Mesenchymal stem cell (in vitro differentiated cells and primary cell): ENCODE measurements at regions not wholly inside any gene's neighbourhood (a gene's known extent, or its start where the extent isn't known, plus 50 kb on each side); places are given as distances from the start of the nearest gene placed in this dataset.

Source experiments
- DNase-seq: peaks from one replicate; pipeline ENCODE4 v3.0.0-alpha.2; 2013
- H2AFZ ChIP-seq: one replicate; pipeline ENCODE4 v1.6.1; 2013; ENCODE audit warnings: low read depth, mild to moderate bottlenecking, control low read depth, inconsistent platforms, low read length, moderate library complexity
- H2AK5ac ChIP-seq: 2 replicates; pipeline ENCODE4 v1.6.1; 2013; ENCODE audit warnings: low read length, moderate library complexity, mild to moderate bottlenecking, inconsistent platforms; ENCODE audit not compliant: severe bottlenecking
- H2BK120ac ChIP-seq: one replicate; pipeline ENCODE4 v1.6.1; 2013; ENCODE audit warnings: low read depth, mild to moderate bottlenecking, inconsistent platforms, low read length, moderate library complexity
- H2BK12ac ChIP-seq, 2 experiments: one replicate each; pipeline ENCODE4 v1.6.1; 2013; ENCODE audit warnings: inconsistent platforms in 2 of 2, low read length in 2 of 2, mild to moderate bottlenecking in 2 of 2, moderate library complexity in 2 of 2, control low read depth in 1 of 2
- H2BK15ac ChIP-seq: one replicate; pipeline ENCODE4 v1.6.1; 2013; ENCODE audit warnings: mild to moderate bottlenecking, low read depth, inconsistent platforms; ENCODE audit not compliant: poor library complexity, severe bottlenecking
- H2BK5ac ChIP-seq: 2 replicates; pipeline ENCODE4 v1.6.1; 2013; ENCODE audit warnings: low read depth, mild to moderate bottlenecking, low read length, control low read depth, inconsistent platforms; ENCODE audit not compliant: poor library complexity, severe bottlenecking
- H3K14ac ChIP-seq, 2 experiments: one replicate each; pipeline ENCODE4 v1.6.1; 2013; ENCODE audit warnings: inconsistent platforms in 2 of 2, low read length in 2 of 2, control low read depth in 1 of 2, mild to moderate bottlenecking in 1 of 2, moderate library complexity in 1 of 2
- H3K18ac ChIP-seq, 2 experiments: one replicate each; pipeline ENCODE4 v1.6.1; 2013; ENCODE audit warnings: inconsistent platforms in 2 of 2, low read length in 2 of 2, control low read depth in 1 of 2, low read depth in 1 of 2, mild to moderate bottlenecking in 1 of 2
- H3K23ac ChIP-seq, 2 experiments: one replicate each; pipeline ENCODE4 v1.6.1; 2013; ENCODE audit warnings: inconsistent platforms in 2 of 2, low read length in 2 of 2, mild to moderate bottlenecking in 2 of 2, moderate library complexity in 2 of 2, control low read depth in 1 of 2
- H3K27ac ChIP-seq: 2 replicates; pipeline ENCODE4 v1.5.1; 2013; ENCODE audit warnings: mild to moderate bottlenecking, moderate library complexity, low read length, control low read depth, inconsistent platforms; ENCODE audit not compliant: poor library complexity, severe bottlenecking
- H3K27me3 ChIP-seq, 2 experiments: 2 replicates each; pipeline versions ENCODE4 v1.6.1 to v1.7.0; 2013; ENCODE audit warnings: low read length in 2 of 2, mild to moderate bottlenecking in 2 of 2, moderate library complexity in 2 of 2, control low read depth in 1 of 2, inconsistent platforms in 1 of 2; ENCODE audit not compliant: control insufficient read depth in 1 of 2, insufficient read depth in 1 of 2
- H3K36me3 ChIP-seq, 2 experiments: 2 replicates each; pipeline versions ENCODE4 v1.6.1 to v1.7.0; 2013; ENCODE audit warnings: low read length in 2 of 2, control low read depth in 1 of 2, inconsistent platforms in 1 of 2, low read depth in 1 of 2, mild to moderate bottlenecking in 1 of 2; ENCODE audit not compliant: insufficient read depth in 2 of 2, control insufficient read depth in 1 of 2
- H3K4ac ChIP-seq, 2 experiments: one replicate each; pipeline ENCODE4 v1.6.1; 2013; ENCODE audit warnings: inconsistent platforms in 2 of 2, low read length in 2 of 2, mild to moderate bottlenecking in 2 of 2, moderate library complexity in 2 of 2, control low read depth in 1 of 2, low read depth in 1 of 2
- H3K4me1 ChIP-seq: 2 replicates; pipeline ENCODE4 v1.6.1; 2013; ENCODE audit warnings: low read depth, low read length, control low read depth; ENCODE audit not compliant: control insufficient read depth, insufficient read depth
- H3K4me2 ChIP-seq: 2 replicates; pipeline ENCODE4 v1.6.1; 2013; ENCODE audit warnings: low read length, mild to moderate bottlenecking, inconsistent platforms; ENCODE audit not compliant: poor library complexity, severe bottlenecking
- H3K4me3 ChIP-seq, 2 experiments: 2 replicates each; pipeline versions ENCODE4 v1.5.1 to v1.7.0; 2013; ENCODE audit warnings: low read length in 2 of 2, mild to moderate bottlenecking in 2 of 2, control low read depth in 1 of 2, low read depth in 1 of 2; ENCODE audit not compliant: insufficient read depth in 1 of 2
- H3K79me1 ChIP-seq: replicated peaks from 2 replicates; pipeline ENCODE4 v1.6.1; 2013; ENCODE audit warnings: mild to moderate bottlenecking, control low read depth, low read length, inconsistent platforms; ENCODE audit not compliant: poor library complexity, severe bottlenecking
- H3K9ac ChIP-seq: 2 replicates; pipeline ENCODE4 v1.7.0; 2013; ENCODE audit warnings: mild to moderate bottlenecking, low read length, moderate library complexity
- H3K9me3 ChIP-seq: 2 replicates; pipeline ENCODE4 v1.7.0; 2013; ENCODE audit warnings: mild to moderate bottlenecking, low read length; ENCODE audit not compliant: control insufficient read depth
- H4K8ac ChIP-seq: one replicate; pipeline ENCODE4 v1.6.1; 2013; ENCODE audit warnings: inconsistent platforms, mild to moderate bottlenecking, low read length, moderate library complexity
- H4K91ac ChIP-seq: one replicate; pipeline ENCODE4 v1.6.1; 2013; ENCODE audit warnings: mild to moderate bottlenecking, low read length, inconsistent platforms
- WGBS: methylation state at CpG from one replicate; pipeline ENCODE4 v1.1.7; 2013; ENCODE audit warnings: mixed read lengths; 5-methylcytosine and 5-hydroxymethylcytosine counted together

DNA sequence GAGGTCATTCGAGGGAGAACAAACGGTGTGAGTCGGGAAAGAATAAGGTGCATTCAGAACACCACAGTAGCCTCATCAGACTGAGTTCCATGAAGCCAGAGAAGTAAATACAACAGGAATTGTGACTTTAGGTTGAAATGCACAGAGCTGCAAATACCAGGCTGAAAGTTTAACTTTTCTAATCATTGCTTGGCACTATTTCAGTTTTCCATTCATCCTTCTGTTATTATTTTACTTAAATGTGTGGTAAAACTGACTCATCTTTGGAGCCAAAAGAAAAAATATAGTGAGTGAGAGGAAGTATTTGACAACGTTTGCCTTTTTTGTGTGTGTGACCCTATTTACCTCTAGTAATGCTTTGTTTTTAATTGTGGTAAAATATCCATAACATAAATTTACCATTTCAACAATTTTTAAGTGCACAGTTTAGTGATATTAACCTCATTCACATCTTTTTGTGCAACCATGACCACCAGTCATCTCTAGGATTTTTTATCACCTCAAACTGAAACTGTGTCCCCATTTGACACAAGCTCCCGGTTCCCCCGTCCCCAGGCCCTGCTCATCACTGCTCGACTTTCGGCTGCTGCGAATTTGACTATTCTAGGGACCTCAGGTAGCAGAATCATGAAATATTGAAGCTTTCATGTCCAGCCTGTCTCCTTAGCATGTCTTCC is 166.8 kb downstream of the HSD17B3 start:
- no peak overlapping the region for H2BK5ac ChIP-seq
- no peak overlapping the region for H4K8ac ChIP-seq
- H3K9me3 ChIP-seq, result no peaks in the 10 kb centered on the region
- H3K18ac ChIP-seq, result no peak overlapping the region
- WGBS, result 88% methylated on average over 6 of the region's 9 CpGs
- no peak overlapping the region for H2AFZ ChIP-seq
- no peak overlapping the region for H3K4me2 ChIP-seq
- DNase-seq, result no peak
- H2BK12ac ChIP-seq, result peak overlapping the region in 1 of 2 experiments; percentile 21
- H3K4ac ChIP-seq, result no peak overlapping the region
- no peak overlapping the region for H3K4me3 ChIP-seq
- no peak overlapping the region for H2BK15ac ChIP-seq
- no peak overlapping the region for H3K9ac ChIP-seq
- H3K27me3 ChIP-seq, result peaks cover 0 to 3% of the 10 kb centered on the region in 2 experiments
- no peak overlapping the region for H3K14ac ChIP-seq
- H3K36me3 ChIP-seq, result no peaks in the 10 kb centered on the region
- no peak overlapping the region for H3K23ac ChIP-seq
- H3K79me1 ChIP-seq, result no peaks in the 10 kb centered on the region
- H2AK5ac ChIP-seq, result no peak overlapping the region
- H3K4me1 ChIP-seq, result peaks cover 8% of the 10 kb centered on the region
- no peak overlapping the region for H2BK120ac ChIP-seq
- no peak overlapping the region for H3K27ac ChIP-seq
- H4K91ac ChIP-seq, result no peak overlapping the region

DNA sequence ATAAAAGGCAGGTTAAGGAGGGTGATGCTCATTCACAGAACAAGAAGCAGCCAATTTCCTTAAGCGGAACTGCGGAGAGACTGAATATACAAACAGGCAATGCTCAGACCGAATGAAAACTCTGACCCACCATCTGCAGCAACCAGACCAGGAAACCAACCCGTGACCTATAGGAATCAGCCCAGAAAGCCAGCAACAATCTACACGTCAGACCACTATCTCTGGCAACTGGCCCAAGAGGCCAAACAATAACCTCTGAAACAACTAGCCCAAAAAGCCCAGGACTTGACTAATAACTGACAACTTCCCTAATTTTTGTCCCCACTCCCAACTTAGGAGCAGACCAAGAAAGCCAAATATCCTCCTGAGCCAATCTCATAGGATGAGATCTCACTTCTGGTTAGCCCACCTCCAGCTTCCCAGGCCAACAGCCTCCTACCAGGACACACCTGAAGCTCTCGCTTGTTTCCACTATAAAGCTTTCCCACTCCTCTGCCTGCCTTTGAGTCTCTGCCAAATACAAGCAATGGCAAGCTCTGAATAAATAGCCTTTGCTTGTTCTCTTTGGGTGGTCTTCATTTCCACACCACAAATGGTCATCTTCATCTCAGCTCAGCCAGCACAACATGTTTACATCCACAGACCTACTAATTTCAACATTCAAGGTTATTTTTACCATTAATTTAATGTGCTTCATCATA is 168.5 kb downstream of the HSD17B3 start:
- Histone ChIP-seq H3K14ac (no peak overlapping the region), H3K18ac (no peak overlapping the region), H3K4me1 (peaks cover 3% of the 10 kb centered on the region), H2BK5ac (no peak overlapping the region), H3K4me3 (no peak overlapping the region), H3K23ac (no peak overlapping the region), H3K9ac (no peak overlapping the region), H4K91ac (no peak overlapping the region), H3K4me2 (no peak overlapping the region), H3K36me3 (no peaks in the 10 kb centered on the region), H2BK15ac (no peak overlapping the region), H3K9me3 (no peaks in the 10 kb centered on the region), H2BK12ac (no peak overlapping the region), H4K8ac (no peak overlapping the region), H3K27ac (no peak overlapping the region), H2AK5ac (no peak overlapping the region), H2AFZ (no peak overlapping the region), H2BK120ac (no peak overlapping the region), H3K79me1 (no peaks in the 10 kb centered on the region), H3K4ac (no peak overlapping the region), H3K27me3 (peaks cover 0 to 8% of the 10 kb centered on the region in 2 experiments)
- 90% methylated on average over 6 of the region's 6 CpGs for WGBS
- DNase-seq, result no peak

DNA sequence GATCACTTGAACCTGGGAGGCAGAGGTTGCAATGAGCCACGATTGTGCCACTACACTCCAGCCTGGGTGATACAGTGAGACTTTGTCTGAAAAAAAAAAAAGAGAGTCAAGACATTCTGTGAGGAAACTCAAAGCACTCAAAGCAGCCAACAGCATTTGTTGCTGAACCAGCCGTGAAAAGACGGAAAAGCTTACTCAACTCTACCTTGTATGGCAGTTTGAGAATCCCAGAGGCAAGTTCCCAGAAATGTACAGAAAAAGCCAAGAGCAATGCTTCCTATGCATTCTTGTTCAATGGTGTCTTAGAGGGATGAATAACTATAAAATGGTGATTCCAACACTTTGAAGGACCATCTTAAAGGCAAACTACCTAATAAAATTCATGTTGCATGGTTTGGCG is 170.2 kb downstream of the HSD17B3 start:
- DNase-seq, result no peak
- no peak overlapping the region for H3K4me2 ChIP-seq
- no peak overlapping the region for H3K23ac ChIP-seq
- no peak overlapping the region for H3K4ac ChIP-seq
- WGBS, result 96% methylated on average over 4 of the region's 4 CpGs
- H3K36me3 ChIP-seq, result no peaks in the 10 kb centered on the region
- H3K14ac ChIP-seq, result no peak overlapping the region
- no peaks in the 10 kb centered on the region for H3K79me1 ChIP-seq
- H4K8ac ChIP-seq, result no peak overlapping the region
- no peak overlapping the region for H2BK12ac ChIP-seq
- no peaks in the 10 kb centered on the region for H3K4me1 ChIP-seq
- H3K4me3 ChIP-seq, result no peak overlapping the region
- no peak overlapping the region for H3K18ac ChIP-seq
- H2AK5ac ChIP-seq, result no peak overlapping the region
- no peaks in the 10 kb centered on the region for H3K9me3 ChIP-seq
- no peak overlapping the region for H3K27ac ChIP-seq
- no peak overlapping the region for H3K9ac ChIP-seq
- no peak overlapping the region for H2AFZ ChIP-seq
- H3K27me3 ChIP-seq, result peaks cover 0 to 8% of the 10 kb centered on the region in 2 experiments
- H2BK15ac ChIP-seq, result no peak overlapping the region
- no peak overlapping the region for H2BK120ac ChIP-seq
- H2BK5ac ChIP-seq, result no peak overlapping the region
- no peak overlapping the region for H4K91ac ChIP-seq

DNA sequence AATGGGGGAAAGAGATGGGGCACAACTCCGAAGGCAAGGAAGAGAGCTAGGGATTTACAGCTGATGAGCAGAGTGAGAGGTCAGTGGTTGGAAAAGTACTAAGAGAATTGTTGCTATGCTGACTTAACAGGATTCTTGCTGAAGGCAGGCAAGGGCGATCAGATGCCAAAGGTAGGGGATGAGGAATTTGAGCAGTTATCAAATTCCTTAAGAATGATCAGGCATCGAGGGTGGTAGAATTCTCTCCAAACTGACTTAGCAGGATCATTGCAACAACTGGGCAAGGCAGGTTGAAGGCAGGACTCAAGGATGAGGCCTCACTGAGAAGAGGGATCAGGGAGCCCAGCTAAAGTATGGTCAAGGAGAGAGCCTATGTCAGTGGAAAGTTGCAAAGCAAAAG is 171.0 kb downstream of the HSD17B3 start:
- H3K27ac ChIP-seq, result no peak overlapping the region
- no peaks in the 10 kb centered on the region for H3K79me1 ChIP-seq
- WGBS, result 96% methylated on average over 3 of the region's 3 CpGs
- no peak overlapping the region for H3K4me3 ChIP-seq
- no peak overlapping the region for H3K23ac ChIP-seq
- no peak overlapping the region for H2BK5ac ChIP-seq
- H2BK120ac ChIP-seq, result no peak overlapping the region
- H3K18ac ChIP-seq, result no peak overlapping the region
- H3K9ac ChIP-seq, result no peak overlapping the region
- H2AK5ac ChIP-seq, result no peak overlapping the region
- H3K9me3 ChIP-seq, result no peaks in the 10 kb centered on the region
- no peak for DNase-seq
- no peak overlapping the region for H4K8ac ChIP-seq
- no peak overlapping the region for H2BK12ac ChIP-seq
- peaks cover 3% of the 10 kb centered on the region for H3K4me1 ChIP-seq
- no peak overlapping the region for H2AFZ ChIP-seq
- no peak overlapping the region for H3K14ac ChIP-seq
- no peak overlapping the region for H4K91ac ChIP-seq
- H3K4me2 ChIP-seq, result no peak overlapping the region
- no peaks in the 10 kb centered on the region for H3K36me3 ChIP-seq
- no peak overlapping the region for H3K4ac ChIP-seq
- peaks cover 0 to 12% of the 10 kb centered on the region in 2 experiments for H3K27me3 ChIP-seq
- no peak overlapping the region for H2BK15ac ChIP-seq
